H4 (cell line): ENCODE measurements at regions not wholly inside any gene's neighbourhood (a gene's known extent, or its start where the extent isn't known, plus 50 kb on each side); places are given as distances from the start of the nearest gene placed in this dataset.
"Not testable (repeated sequence)": the region's sequence is repeated elsewhere in the genome, so short reads cannot be mapped to it uniquely, and the experiment has no call there.

ENCODE experiments used
- DNase-seq: peaks from one replicate; pipeline ENCODE4 v3.0.0-alpha.2; 2015; ENCODE audit warnings: low spot score

- DNase-seq = no peak
These were observed 102.0 kb downstream of the VPREB1 start for GRCh38 chr22:22346401-22347107.

DNA sequence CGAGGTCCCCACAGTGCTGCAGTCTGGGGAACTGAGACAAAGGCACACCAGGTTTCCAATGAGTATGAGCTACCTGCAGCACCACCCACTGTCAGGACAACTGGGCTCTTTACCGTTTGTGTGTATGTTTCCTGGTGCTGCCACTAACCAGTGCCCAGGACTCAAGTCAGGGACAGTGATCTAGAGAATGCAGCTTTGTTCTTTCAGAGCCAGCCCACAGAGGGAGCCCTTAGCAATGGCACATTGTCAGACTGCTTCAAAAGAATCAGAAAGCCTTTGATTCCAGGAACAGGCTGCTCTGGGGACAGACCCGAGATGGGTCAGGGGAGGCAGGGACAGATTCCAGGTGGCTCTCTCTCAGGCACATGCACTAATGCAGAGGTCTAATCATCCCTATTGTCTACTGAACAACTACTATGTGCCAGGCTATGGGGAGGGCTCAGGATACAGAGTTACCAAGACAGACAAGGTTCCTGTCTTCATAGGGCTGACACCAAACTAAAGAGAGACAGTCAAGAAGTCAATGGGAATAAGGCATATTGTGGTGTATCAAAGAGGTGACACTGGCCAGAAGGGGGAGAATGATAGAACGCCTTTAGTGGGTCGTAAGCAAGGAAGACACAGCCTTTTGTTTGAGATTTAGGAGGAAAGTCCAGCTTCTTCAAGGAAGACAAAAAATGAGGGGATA is 103.7 kb downstream of the VPREB1 start:
- no peak for DNase-seq

- no peak for DNase-seq
These were observed 104.3 kb downstream of the VPREB1 start for GRCh38 chr22:22348815-22349454.

- no peak for DNase-seq
These were observed 104.9 kb downstream of the VPREB1 start for GRCh38 chr22:22349455-22349836.

DNA sequence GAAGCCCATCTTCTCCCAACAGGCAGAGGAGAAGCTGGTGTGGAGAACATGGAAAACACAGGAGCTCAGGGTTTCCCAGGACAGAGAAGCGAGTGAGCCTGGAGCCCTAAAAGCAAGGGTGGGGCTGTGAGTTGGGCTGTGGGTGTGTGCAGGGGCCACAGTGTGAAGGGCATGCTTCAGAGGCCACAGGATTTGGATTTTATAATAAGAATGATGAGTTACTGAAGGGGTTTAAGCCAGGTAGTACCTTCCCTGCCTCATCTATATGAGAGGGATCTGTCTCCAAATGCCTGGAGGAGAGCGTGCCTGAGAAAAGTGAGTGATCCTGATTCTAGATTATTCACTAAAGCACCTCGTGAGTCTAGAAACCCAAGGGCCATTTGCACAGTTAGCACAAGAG is 106.8 kb downstream of the VPREB1 start:
- DNase-seq = no peak

- DNase-seq = no peak
These were observed 107.9 kb downstream of the VPREB1 start for GRCh38 chr22:22352371-22352999.

GRCh38 chr22:22355096-22355834 is 110.7 kb downstream of the VPREB1 start:
- DNase-seq = no peak

DNA sequence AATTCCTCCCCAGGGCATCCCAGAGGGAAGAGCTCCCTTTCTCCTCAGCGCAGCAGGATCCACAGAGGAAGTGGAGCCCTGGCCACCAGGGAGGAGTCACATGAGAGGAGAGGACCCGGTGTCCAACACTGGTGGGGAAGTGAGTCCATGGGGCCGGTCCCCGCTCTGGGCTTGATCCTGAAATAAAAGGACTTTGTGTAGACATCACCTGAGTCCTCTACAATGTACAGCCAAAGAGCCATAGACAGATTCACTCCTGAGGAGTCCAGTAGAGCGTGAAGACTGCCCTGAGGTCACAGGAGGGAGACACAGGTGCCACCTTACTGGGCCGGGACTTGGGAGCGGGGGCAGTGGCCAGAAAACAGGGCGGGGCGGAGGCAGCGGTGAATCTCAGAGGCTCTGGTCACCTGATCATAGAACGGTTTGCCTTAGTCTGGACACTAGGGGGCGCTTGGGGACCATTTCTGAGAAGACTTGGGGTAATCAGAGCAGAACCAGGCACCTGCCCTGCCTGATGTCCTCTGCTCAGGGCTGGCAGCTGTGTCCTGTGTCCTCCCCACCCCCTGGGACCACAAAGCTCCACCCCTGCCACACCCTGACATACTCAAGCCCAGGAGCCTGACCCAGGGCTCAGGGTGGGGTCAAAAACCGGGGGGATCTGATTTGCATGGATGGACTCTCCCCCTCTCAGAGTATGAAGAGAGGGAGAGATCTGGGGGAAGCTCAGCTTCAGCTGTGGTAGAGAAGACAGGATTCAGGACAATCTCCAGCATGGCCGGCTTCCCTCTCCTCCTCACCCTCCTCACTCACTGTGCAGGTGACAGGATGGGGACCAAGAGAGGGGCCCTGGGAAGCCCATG is 112.7 kb downstream of the VPREB1 start:
- DNase-seq = peak; percentile 48

- DNase-seq = no peak
These were observed 113.6 kb downstream of the VPREB1 start for GRCh38 chr22:22358152-22358551.

GRCh38 chr22:22358686-22359085 is 114.1 kb downstream of the VPREB1 start:
- DNase-seq = no peak

GRCh38 chr22:22359465-22359864 is 114.9 kb downstream of the VPREB1 start:
- DNase-seq = no peak

GRCh38 chr22:22360014-22360413 is 115.4 kb downstream of the VPREB1 start:
- no peak for DNase-seq

DNA sequence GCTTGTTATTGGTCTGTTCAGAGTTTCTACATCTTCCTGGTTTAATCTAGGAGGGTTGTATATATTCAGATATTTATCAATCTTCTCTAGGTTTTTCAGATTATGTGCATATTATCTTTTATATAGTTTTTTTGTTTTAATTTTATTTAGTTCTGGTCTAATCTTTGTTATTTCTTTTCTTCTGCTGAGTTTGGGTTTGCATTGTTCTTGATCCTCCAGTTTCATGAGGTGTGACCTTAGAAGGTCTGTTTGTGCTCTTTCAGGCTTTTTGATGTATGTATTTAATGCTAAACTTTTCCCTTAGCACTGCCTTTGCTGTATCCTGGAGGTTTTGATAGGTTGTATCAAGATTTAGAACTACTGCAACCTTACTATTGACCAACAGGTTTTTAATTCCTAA is 117.7 kb downstream of the VPREB1 start:
- DNase-seq = no peak

DNA sequence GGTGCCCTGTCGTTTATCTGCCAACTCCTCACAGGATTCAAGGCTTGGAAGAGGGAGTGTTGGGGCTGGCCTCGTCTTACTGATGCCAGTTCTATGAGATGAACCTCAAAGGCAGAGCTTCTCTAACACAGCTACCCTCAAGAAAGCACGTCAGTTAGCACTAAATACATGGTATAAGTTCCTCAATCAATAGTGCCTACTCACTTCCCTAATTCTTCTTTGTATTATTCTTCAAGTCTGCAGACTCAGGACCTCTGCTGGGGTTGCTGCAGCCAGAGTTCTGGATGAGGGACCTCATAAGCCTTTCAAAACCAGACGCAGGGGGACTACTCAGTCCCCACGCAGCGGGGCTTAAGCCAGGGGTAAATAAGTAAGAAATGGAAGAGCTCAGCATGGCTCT is 118.3 kb downstream of the VPREB1 start:
- DNase-seq = no peak

DNA sequence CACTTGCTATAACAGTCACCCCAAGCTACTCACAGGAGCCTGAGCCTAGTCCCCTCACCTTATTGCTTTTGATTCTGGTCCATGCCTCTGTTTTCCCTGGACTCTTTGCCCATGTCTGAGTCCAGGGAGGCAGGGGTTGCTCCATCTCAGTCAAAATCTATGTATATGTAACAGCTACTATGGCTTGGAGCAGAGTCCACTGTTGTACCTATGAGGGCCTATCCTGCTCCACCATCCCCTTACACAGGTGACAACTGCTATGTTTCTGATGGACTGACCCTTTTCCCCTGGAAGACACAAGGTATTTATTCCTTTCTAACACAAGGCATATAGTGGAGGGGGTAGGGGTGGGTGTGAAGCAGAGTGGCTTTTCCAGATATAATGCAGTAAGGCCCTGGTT is 119.6 kb downstream of the VPREB1 start:
- DNase-seq = no peak

DNA sequence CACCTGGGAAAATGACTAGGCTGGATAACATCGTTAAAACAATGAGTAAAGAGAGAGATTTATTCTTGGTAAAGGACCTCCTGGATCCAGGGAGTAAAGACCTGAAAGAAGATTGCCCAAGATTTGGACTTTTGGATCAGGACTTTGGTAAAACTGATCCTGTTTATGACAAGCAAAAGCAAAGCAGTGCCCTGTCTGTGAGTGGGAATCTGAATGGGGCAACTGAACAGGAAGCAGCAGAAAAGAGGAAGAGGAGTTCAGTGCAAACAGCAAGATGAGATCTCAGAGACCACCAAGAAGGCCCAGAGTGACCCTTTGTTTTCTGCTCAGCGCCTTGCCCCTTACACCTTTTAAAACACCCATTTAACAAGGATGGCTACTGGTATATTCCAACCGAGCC is 122.0 kb downstream of the VPREB1 start:
- DNase-seq = no peak

- DNase-seq = no peak
These were observed 123.9 kb downstream of the VPREB1 start for GRCh38 chr22:22368516-22368915.

DNA sequence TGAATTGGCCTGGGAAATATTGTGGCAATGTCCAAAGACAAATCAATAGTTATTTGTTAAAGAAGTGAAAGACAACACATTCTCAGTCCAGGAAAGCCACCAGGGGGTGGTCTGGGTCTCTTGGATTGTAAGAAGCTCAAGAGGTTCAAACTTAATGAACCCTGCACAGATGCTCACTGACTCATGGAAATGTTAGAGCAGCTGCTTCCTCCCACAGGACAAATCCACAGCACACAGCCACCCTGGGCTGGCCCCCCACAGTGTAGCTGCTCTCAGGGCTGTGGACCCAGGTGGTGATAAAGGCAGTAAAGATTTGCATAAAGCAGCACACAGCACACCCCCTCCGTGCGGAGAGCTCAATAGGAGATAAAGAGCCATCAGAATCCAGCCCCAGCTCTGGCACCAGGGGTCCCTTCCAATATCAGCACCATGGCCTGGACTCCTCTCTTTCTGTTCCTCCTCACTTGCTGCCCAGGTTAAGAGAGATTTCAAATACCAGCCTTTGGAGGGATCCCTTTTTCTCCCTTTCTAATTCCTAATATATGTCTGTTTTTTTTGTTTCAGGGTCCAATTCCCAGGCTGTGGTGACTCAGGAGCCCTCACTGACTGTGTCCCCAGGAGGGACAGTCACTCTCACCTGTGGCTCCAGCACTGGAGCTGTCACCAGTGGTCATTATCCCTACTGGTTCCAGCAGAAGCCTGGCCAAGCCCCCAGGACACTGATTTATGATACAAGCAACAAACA is 124.8 kb downstream of the VPREB1 start:
- DNase-seq = not testable (repeated sequence)

DNA sequence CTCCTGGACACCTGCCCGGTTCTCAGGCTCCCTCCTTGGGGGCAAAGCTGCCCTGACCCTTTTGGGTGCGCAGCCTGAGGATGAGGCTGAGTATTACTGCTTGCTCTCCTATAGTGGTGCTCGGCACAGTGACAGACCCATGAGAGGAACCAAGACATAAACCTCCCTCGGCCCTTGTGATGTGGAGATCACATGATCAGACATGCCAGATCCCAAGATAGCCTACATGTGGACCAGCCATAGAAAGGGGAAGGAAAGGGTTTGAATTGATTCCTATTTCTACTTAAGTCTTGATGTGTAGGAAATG is 125.3 kb downstream of the VPREB1 start:
- no peak for DNase-seq

GRCh38 chr22:22371031-22371541 is 126.5 kb downstream of the VPREB1 start:
- DNase-seq = no peak
